ENCODE measurements at regions not wholly inside any gene's neighbourhood (a gene's known extent, or its start where the extent isn't known, plus 50 kb on each side); places are given as distances from the start of the nearest gene placed in this dataset.

DNA sequence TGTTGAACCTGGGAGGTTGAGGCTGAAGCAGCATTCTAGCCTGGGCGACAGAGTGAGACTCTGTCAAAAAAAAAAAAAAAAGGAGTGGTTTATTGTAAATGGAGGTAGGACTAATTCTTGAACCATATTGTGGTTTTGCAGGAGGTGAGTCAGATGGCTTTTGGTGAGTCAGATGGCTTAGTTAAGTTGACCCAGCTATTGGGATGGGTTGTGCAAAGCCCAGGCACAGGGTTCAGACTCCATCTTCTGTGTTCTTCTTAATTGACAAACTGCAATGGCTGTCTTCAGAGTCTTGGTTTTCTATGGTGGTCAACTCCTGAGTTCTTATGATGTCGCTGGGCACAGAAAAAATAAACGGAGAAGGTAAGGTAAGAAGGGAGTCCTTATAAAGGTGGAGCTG lies 182.7 kb downstream of the ADAMTS15 start:
- TF ChIP-seq, protein P1, sequence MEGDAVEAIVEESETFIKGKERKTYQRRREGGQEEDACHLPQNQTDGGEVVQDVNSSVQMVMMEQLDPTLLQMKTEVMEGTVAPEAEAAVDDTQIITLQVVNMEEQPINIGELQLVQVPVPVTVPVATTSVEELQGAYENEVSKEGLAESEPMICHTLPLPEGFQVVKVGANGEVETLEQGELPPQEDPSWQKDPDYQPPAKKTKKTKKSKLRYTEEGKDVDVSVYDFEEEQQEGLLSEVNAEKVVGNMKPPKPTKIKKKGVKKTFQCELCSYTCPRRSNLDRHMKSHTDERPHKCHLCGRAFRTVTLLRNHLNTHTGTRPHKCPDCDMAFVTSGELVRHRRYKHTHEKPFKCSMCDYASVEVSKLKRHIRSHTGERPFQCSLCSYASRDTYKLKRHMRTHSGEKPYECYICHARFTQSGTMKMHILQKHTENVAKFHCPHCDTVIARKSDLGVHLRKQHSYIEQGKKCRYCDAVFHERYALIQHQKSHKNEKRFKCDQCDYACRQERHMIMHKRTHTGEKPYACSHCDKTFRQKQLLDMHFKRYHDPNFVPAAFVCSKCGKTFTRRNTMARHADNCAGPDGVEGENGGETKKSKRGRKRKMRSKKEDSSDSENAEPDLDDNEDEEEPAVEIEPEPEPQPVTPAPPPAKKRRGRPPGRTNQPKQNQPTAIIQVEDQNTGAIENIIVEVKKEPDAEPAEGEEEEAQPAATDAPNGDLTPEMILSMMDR (IDR thresholded peaks at IDR 0.05): no peak
- DNase-seq (ENCODE audit: low spot score): no peak
- no peak for ATAC-seq (ENCODE audit: low FRiP score)

DNA sequence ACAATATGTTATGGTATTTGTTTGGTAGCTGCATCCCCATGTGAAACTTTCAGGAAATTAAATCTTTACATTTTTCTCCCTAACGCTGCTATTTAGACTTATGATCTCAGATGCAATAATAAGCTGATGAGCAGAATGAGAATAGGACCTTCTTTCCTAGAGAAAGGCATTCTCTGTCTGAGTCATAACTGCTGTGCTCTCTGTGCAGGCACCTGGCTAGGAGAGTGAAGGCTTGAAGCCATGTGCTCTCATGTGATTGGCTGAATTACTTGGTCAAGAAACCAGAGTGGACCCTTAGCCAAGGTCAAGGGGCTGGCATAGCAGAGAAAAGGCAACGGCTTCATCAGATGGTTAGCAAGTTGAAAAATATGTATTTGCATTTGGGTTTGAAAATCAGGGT lies 185.0 kb downstream of the ADAMTS15 start:
- ATAC-seq (ENCODE audit: low FRiP score): no peak
- TF ChIP-seq, protein P1 (IDR thresholded peaks at IDR 0.05): no peak
- no peak for DNase-seq (ENCODE audit: low spot score)

DNA sequence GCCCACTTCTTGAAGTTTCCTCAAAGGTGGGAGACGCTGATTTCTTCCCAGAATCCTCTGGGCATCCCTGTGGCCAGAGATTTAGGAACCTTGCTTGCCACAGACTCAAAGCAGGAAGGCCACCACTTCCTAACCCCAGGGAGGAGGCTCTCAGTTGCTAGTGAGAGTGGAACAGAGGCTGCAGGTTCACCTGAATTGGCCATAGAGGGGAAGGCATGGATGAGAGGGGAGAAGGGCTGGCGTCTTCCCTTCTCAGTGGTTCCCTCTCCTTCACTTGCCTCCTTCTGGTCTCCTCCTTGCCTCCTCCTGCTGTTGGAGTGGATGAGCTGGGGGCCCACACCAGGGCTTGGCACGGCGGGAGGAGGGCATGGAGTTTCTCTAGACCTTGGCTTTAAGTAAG lies 185.7 kb downstream of the ADAMTS15 start:
- TF ChIP-seq, protein P1 (IDR thresholded peaks at IDR 0.05): no peak
- ATAC-seq (ENCODE audit: low FRiP score) (no peak), DNase-seq (ENCODE audit: low spot score) (no peak)

DNA sequence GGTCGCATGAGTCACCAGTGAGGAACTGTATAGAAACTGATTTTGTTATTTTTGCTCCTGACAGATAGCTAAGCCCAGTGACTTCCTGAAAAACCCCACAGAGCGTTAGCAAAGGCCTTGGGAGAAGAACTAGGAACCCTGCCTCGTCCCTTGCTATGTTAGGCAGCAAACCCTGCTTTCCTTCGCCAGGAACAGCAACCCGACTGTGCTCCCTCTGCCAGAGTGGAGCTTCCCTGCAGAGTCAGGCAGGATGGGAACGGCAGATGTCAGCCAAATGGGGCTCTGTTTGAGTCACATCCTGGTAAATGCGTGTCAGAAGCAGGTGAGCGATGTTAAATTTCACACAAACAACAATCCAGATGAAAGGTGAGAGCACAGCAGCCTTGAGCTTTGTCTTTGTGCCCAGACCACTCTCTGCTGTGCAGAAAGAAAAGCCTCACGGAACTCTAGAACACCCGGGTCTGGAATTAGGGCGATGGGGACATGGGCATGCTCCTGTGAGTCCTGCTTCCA lies 186.6 kb downstream of the ADAMTS15 start:
- no peak for ATAC-seq (ENCODE audit: low FRiP score)
- DNase-seq (ENCODE audit: low spot score): no peak
- TF ChIP-seq, protein P1 (IDR thresholded peaks at IDR 0.05): no peak

DNA sequence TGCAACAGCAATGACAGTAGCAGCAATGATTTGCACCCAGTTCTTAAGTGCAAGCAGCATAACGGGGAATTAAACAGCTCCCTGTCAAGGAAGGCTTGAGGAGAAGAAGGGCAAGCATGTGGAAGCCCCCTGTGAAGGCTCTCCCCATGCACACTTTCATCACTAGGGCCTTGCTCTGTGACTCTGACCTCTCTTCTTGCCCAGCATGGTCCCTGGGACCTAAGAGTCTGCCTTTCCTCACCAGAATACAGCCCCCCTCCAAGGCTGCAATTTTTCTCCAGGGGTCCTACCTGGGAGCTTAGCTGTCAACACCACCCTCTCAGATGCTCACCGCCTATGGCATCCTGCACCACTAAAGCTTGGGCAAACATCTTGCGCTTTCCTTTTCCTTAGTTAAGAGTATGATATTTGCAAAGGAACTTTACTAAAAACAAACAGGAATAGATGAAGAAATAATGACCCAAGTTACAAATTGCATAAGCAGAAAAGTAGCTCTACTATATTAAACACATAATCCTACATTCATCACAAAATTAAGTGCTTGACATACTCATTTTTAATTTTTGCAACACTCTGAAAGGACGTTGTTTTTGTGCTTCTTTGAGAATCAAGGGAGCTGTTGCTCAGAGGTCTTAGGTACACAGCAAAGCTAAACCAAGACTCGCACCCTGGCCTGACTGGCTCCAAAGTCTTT lies 187.6 kb downstream of the ADAMTS15 start:
- TF ChIP-seq, protein P1 (IDR thresholded peaks at IDR 0.05): no peak
- DNase-seq (ENCODE audit: low spot score) (no peak), ATAC-seq (ENCODE audit: low FRiP score) (no peak)

DNA sequence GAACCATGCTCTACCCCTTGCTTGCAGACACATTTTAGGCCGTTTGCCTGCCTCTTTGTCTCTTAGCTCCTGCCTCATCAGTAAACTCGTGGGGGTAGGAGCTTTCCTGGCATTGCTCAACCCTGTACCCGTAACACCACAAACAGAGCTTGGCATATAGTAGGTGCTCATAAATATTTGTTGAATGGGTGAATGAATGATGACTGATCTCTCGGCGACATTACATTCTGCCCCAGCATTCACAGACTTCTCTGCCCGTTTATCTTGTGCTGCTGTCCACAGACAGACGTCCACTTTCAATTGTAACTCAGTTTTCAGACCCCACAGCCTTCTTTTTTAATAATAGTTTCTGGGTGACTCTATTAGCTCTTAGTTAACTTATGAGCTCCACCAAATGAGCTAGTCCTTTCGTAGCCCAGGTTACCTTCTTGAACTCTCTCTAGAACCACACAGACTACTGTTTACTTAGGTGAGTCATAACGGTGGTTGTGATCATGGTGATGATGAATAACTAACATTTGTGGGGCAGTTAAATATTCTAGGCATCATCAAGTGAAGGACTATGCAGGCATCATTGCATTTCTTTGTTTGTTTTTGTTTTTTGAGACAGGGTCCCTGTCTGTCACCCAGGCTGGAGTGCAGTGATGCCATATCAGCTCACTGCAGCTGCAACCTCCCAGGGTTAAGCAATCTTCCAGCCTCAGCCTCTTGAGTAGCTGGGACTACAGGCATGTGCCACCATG lies 188.4 kb downstream of the ADAMTS15 start:
- ATAC-seq (ENCODE audit: low FRiP score) (peak; percentile 63), DNase-seq (ENCODE audit: low spot score) (no peak)
- TF ChIP-seq, protein P1 (IDR thresholded peaks at IDR 0.05): no peak
